ENCODE measurements at regions not wholly inside any gene's neighbourhood (a gene's known extent, or its start where the extent isn't known, plus 50 kb on each side); places are given as distances from the start of the nearest gene placed in this dataset.

DNA sequence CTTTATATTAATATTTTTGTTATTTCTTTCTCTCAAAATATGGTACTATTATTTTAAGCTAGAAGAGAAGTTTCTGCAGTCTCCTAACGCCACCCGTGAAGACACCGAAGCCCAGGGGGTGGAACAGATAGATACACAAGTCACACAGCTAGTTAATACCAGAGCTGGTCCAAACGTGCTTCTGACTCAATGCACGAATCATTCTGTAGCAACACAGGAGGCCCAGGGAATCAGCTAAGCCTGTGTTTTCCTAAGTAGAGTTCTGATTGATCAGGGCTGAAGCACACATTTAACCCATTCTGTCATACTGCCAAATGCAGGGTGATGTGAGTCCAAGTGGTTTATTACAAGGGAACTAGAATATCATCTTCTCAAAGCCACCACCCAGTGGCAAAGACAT is 116.9 kb upstream of the PWP1 start:
- Histone ChIP-seq H4K20me1 (ENCODE audit: insufficient read depth, low read length, poor library complexity, severe bottlenecking) (no peaks in the 10 kb centered on the region), H3F3A (ENCODE audit: low read depth) (no peaks in the 10 kb centered on the region), H3K9ac (ENCODE audit: low read depth, low read length, poor library complexity, severe bottlenecking) (no peak overlapping the region), H2AFZ (ENCODE audit: low read length) (no peak overlapping the region), H3K36me3 (ENCODE audit: insufficient read depth, low read length) (no peaks in the 10 kb centered on the region), H3K27me3 (ENCODE audit: insufficient read depth, low read length, poor library complexity, severe bottlenecking) (no peaks in the 10 kb centered on the region), H3K79me2 (ENCODE audit: insufficient read depth, low read length) (no peaks in the 10 kb centered on the region), H3K9me2 (replicated peaks; ENCODE audit: low read depth, low read length) (no peaks in the 10 kb centered on the region), H3K4me3 (ENCODE audit: low read length, poor library complexity, severe bottlenecking) (no peak overlapping the region), H3K4me1 (ENCODE audit: insufficient read depth, low read length, poor library complexity, severe bottlenecking) (peaks cover 10% of the 10 kb centered on the region), H3K4me2 (ENCODE audit: low read depth, low read length, poor library complexity, severe bottlenecking) (no peak overlapping the region), H3K9me3 (ENCODE audit: insufficient read depth, low read depth, low read length) (no peaks in the 10 kb centered on the region)
- TF ChIP-seq CTCF (conservative IDR thresholded peaks at IDR 0.05; ENCODE audit: low read length) (no peak), EZH2phosphoT487 (IDR thresholded peaks at IDR 0.05; ENCODE audit: borderline replicate concordance) (no peak)

DNA sequence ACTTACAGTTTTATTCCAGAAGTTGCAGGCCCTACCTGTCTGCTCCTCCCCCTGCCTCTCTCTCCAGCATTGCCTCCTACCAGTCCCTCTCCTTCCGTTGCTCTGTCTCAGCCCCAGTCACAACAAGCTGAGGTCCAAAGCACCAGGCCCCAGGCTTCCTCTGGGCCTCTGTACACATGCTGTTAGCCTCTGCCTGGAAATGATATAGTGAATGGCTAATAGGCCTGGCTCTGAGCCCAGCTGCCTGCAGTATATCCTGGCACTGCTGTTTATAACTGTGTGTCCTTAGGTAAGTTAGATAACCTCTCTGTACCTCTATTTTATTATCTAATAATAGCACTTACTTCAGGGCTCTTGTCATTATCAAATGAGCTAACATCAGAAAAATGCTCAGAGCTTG is 114.9 kb upstream of the PWP1 start:
- no peak overlapping the region for H2AFZ ChIP-seq (ENCODE audit: low read length)
- H3K9me2 ChIP-seq (replicated peaks; ENCODE audit: low read depth, low read length): no peaks in the 10 kb centered on the region
- H3K4me3 ChIP-seq (ENCODE audit: low read length, poor library complexity, severe bottlenecking): no peak overlapping the region
- H3K9ac ChIP-seq (ENCODE audit: low read depth, low read length, poor library complexity, severe bottlenecking): no peak overlapping the region
- no peaks in the 10 kb centered on the region for H3K9me3 ChIP-seq (ENCODE audit: insufficient read depth, low read depth, low read length)
- TF ChIP-seq EZH2phosphoT487 (IDR thresholded peaks at IDR 0.05; ENCODE audit: borderline replicate concordance): no peak
- no peak for TF ChIP-seq CTCF (conservative IDR thresholded peaks at IDR 0.05; ENCODE audit: low read length)
- H3K4me2 ChIP-seq (ENCODE audit: low read depth, low read length, poor library complexity, severe bottlenecking): no peak overlapping the region
- peaks cover 10% of the 10 kb centered on the region for H3K4me1 ChIP-seq (ENCODE audit: insufficient read depth, low read length, poor library complexity, severe bottlenecking)
- no peaks in the 10 kb centered on the region for H3K27me3 ChIP-seq (ENCODE audit: insufficient read depth, low read length, poor library complexity, severe bottlenecking)
- H3F3A ChIP-seq (ENCODE audit: low read depth): no peaks in the 10 kb centered on the region
- H3K36me3 ChIP-seq (ENCODE audit: insufficient read depth, low read length): no peaks in the 10 kb centered on the region
- no peaks in the 10 kb centered on the region for H3K79me2 ChIP-seq (ENCODE audit: insufficient read depth, low read length)
- no peaks in the 10 kb centered on the region for H4K20me1 ChIP-seq (ENCODE audit: insufficient read depth, low read length, poor library complexity, severe bottlenecking)

DNA sequence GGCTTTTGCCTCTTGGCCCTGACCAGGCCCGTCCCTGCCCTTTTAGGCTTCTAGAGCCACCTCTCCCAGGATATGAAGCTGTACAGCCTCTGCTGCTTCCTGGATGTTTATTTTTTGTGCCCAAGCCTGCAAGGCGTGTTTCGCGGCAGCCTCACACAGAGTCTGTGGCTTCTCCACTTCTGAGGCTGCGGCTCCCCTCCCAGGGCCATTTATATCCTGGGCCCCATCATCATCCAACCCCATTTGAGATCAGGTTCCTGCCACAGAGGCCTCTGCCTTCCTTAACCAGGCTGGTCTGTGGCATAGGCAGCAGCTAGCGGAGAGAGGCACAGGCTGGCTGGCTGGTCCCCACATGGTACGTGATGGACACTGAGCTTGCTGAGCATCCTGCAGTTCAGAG is 114.1 kb upstream of the PWP1 start:
- Histone ChIP-seq H3K27me3 (ENCODE audit: insufficient read depth, low read length, poor library complexity, severe bottlenecking) (no peaks in the 10 kb centered on the region), H3F3A (ENCODE audit: low read depth) (no peaks in the 10 kb centered on the region), H3K36me3 (ENCODE audit: insufficient read depth, low read length) (no peaks in the 10 kb centered on the region), H4K20me1 (ENCODE audit: insufficient read depth, low read length, poor library complexity, severe bottlenecking) (no peaks in the 10 kb centered on the region), H3K4me1 (ENCODE audit: insufficient read depth, low read length, poor library complexity, severe bottlenecking) (peaks cover 10% of the 10 kb centered on the region), H3K9me3 (ENCODE audit: insufficient read depth, low read depth, low read length) (no peaks in the 10 kb centered on the region), H3K9me2 (replicated peaks; ENCODE audit: low read depth, low read length) (no peaks in the 10 kb centered on the region), H3K9ac (ENCODE audit: low read depth, low read length, poor library complexity, severe bottlenecking) (no peak overlapping the region), H3K79me2 (ENCODE audit: insufficient read depth, low read length) (no peaks in the 10 kb centered on the region), H3K4me3 (ENCODE audit: low read length, poor library complexity, severe bottlenecking) (no peak overlapping the region), H2AFZ (ENCODE audit: low read length) (no peak overlapping the region), H3K4me2 (ENCODE audit: low read depth, low read length, poor library complexity, severe bottlenecking) (no peak overlapping the region)
- no peak for TF ChIP-seq CTCF (conservative IDR thresholded peaks at IDR 0.05; ENCODE audit: low read length)
- no peak for TF ChIP-seq EZH2phosphoT487 (IDR thresholded peaks at IDR 0.05; ENCODE audit: borderline replicate concordance)
